Loucy (cell line): ENCODE measurements at regions not wholly inside any gene's neighbourhood (a gene's known extent, or its start where the extent isn't known, plus 50 kb on each side); places are given as distances from the start of the nearest gene placed in this dataset.

ENCODE experiments used
- EZH2phosphoT487 ChIP-seq: fragments of 200-600 bp; IDR thresholded peaks from 2 replicates; pipeline ENCODE4 v1.6.1; 2018; ENCODE audit warnings: antibody characterized with exemption, mild to moderate bottlenecking, moderate library complexity, borderline replicate concordance
- TF ChIP-seq, protein P1 (sequence below): fragments of 200-600 bp; sonication (generic); conservative IDR thresholded peaks from 2 replicates; pipeline ENCODE4 v1.5.1; 2014; ENCODE audit warnings: mild to moderate bottlenecking, antibody characterized with exemption, low read length

- TF ChIP-seq, protein P1, sequence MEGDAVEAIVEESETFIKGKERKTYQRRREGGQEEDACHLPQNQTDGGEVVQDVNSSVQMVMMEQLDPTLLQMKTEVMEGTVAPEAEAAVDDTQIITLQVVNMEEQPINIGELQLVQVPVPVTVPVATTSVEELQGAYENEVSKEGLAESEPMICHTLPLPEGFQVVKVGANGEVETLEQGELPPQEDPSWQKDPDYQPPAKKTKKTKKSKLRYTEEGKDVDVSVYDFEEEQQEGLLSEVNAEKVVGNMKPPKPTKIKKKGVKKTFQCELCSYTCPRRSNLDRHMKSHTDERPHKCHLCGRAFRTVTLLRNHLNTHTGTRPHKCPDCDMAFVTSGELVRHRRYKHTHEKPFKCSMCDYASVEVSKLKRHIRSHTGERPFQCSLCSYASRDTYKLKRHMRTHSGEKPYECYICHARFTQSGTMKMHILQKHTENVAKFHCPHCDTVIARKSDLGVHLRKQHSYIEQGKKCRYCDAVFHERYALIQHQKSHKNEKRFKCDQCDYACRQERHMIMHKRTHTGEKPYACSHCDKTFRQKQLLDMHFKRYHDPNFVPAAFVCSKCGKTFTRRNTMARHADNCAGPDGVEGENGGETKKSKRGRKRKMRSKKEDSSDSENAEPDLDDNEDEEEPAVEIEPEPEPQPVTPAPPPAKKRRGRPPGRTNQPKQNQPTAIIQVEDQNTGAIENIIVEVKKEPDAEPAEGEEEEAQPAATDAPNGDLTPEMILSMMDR: no peak
- TF ChIP-seq EZH2phosphoT487: no peak
Observed at GRCh38 chr3:69567710-69568052, 171.6 kb upstream of the MITF start.
